Activated CD4-positive, alpha-beta T cell treated with anti-CD3 and anti-CD28 coated beads for 48 hours (primary cell): ENCODE measurements at regions not wholly inside any gene's neighbourhood (a gene's known extent, or its start where the extent isn't known, plus 50 kb on each side); places are given as distances from the start of the nearest gene placed in this dataset.
"Not testable (repeated sequence)": the region's sequence is repeated elsewhere in the genome, so short reads cannot be mapped to it uniquely, and the experiment has no call there.

Source experiments
- DNase-seq: peaks from one replicate; pipeline ENCODE4 v3.0.0-alpha.2; 2020

DNA sequence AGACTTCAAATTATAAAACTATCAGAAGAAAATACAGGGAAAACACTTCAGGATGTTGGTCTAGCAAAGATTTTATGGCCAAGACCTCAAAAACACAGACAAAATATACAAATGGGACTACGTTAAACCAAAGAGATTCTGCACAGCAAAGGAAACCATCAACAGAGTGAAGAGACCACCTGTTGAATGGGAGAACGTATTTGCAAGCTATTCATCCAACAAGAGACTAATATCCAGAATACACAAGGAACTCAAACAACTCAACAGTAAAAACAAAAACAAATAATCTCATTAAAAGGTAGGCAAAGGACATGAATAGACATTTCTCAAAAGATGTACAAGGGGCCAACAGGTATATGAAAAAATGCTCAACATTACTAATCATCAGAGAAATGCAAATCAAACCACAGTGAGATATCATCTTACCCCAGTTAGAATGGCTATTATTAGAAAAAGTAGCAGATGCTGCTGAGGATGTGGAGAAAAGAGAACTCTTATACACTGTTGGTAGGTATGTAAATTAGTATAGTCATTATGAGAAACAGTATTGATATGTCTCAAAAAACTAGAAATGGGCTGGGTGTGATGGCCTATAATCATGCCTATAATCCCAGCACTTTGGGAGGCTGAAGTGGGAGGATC is 112.6 kb downstream of the LRIG2 start:
- DNase-seq, result no peak

- no peak for DNase-seq
Measured at GRCh38 chr1:113190078-113190477, 117.1 kb downstream of the LRIG2 start.

DNA sequence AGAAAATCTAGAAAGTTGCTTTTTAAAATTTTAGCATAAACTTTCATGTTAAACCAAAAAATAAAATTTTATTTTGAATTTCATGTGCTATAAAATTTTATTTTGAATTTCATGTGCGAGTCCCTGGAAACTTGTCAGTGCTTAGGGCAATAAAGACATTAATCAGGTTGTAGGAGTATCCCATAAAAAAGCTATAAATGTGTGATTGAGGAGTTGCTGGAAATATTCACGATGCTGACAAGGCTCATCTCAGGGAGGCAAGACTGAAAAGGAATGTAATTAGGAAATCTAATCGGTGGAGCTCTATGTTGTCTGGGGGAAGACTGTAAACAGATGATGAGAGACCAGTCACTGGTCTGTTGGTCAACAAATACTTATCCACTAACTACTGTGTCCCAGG is 117.9 kb downstream of the LRIG2 start:
- no peak for DNase-seq

DNA sequence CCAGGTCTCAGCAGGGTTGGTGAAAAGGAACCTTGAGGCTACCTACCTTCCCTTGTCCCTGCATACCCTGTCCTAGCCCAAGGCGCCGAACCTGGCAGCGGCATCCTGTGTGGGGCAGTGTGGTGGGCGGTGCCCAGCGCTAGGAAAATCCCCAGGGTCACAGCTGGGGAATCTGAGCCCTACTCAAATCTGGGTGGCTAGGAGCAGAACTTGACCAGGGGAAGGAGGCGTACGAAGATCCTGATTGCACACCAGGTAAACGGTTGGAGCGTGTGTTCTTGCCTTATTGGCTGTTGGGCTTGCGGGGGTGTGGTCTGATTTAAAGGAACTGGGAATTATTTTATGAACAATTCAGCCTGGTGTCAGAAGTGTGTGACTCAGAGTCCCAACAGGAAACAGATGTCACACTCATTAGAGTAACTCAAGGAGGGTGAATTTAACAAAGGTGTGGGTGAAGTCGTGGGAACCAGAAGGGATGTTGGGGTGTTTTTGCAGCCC is 118.6 kb downstream of the LRIG2 start:
- DNase-seq, result no peak

DNA sequence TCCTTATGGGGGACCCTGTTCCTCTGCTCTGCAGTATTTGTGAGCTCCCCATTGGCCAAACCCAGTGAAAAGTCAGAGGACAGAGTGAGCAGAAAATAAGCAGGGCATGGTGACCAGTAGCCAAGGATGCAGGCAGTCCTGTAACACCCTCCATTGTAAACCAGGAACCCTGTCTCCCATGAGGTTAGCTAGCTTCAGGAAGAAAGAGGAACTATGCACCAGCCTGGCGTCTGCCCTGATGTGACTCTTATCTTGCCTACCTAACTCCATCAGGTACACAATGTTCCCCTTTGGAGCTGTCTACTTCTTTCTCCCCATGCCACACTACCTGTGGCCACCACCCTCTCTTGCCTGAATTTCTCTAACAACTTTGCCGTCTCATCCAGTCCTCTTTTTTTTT is 119.2 kb downstream of the LRIG2 start:
- DNase-seq, result no peak

DNA sequence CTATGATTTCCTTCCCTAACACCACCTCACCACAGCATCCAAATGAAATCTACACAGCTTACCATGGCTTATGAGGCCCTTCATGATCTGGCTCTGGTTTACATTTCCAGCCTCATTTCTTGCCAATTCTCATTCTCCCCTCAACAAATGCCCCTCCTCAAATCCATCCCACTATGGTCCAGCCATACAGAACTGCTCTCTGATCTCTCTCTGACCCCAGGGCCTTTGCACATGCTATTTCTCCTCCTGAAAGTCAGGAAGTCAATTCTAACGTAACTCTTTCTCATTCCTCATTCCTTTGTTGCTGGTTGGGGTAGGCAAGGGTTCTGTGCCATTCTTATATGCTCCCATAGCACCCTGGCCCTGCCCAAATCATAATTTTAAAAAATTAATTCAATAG is 120.0 kb downstream of the LRIG2 start:
- DNase-seq, result no peak

GRCh38 chr1:113194846-113195830 is 122.1 kb downstream of the LRIG2 start:
- no peak for DNase-seq

DNA sequence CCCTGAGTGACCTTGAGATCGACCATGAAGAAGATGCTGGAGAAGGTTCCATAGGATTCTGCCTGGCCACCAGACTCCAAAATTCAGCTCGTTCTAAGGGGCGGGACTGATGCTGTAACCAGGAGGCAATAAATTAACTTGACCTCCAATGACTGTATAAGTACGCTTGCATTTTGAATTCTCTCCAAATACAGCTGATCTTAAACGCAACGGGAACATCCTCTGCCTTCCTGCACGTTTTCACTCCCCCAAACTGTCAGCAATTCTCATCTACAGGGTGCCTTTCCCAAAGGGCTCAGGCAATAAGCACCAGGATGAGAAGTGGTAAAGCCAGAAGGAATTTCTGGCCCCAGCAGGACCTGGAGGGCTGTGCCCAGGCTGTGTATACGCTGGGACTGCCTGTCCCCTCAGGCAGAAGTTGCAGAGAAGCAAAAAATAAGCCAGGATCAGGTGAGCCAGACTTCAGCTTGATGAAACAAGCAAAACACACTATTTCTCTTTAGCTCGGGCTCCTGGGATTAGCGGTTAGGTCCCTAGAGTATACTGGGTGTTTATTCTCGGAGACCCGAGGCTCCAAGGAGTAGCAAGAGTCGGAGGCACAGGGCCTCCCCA is 124.8 kb downstream of the LRIG2 start:
- DNase-seq, result no peak

DNA sequence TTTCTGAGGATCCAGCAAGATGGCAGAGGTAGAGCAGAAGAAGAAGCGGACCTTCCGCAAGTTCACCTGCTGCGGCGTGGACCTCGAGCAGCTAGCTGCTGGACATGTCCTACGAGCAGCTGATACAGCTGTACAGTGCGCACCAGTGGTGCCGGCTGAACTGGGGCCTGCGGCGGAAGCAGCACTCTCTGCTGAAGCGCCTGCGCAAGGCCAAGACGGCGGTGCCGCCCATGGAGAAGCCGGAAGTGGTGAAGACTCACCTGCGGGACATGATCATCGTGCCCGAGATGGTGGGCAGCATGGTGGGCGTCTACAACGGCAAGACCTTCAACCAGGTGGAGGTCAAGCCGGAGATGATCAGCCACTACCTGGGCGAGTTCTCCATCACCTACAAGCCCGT is 125.8 kb downstream of the LRIG2 start:
- DNase-seq, result no peak

DNA sequence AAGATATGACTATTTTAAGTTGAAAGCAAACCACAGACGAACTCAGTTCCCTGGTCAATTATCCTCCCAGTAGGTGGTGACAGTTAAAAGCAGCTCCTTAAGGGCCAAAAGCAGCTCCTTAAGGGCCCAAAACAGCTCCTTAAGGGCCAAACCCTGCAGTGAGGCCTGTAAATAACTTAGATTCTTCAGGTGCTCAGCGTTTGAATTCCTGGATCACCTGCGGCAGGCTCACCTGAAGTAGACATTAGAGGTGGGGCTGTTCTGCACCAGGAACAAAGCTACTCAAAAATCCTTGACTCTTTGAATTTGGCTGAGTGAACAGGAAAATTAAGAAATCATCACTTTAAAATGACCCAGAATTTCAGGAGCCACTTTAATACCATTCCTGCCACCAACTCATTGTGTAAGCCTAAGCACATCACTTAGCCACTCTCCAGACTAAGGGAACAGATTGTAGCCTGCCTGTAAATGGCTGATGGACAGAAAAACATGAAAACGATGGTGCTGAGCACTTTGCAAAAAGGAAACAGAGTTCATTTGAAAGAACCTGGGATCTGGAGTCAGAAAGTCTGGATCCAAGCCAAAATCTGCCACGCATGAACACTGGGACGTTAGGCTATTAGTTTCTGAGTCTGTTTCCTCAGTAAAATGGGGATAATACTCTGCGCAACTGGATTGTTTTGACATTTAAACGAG is 126.9 kb downstream of the LRIG2 start:
- DNase-seq, result no peak

DNA sequence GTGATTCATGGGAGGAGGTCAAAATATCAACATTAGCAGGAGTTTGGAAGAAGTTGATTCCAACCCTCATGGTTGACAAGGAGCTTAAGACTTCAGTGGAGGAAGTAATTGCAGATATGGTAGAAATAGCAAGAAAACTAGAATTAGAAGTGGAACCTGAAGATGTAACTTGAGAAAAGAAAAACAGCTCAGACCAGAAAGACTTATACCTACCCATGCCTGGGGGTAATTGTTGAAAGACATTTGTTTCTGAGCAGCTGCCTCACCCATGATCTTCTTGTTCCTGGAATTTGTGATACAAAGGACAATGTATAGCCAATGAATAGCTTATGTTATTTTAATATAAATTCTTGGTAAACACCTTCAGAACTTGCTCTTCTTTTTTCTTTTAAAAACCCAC is 128.6 kb downstream of the LRIG2 start:
- no peak for DNase-seq

- DNase-seq, result no peak
Measured at GRCh38 chr1:113205980-113206766, 133.2 kb downstream of the LRIG2 start.

DNA sequence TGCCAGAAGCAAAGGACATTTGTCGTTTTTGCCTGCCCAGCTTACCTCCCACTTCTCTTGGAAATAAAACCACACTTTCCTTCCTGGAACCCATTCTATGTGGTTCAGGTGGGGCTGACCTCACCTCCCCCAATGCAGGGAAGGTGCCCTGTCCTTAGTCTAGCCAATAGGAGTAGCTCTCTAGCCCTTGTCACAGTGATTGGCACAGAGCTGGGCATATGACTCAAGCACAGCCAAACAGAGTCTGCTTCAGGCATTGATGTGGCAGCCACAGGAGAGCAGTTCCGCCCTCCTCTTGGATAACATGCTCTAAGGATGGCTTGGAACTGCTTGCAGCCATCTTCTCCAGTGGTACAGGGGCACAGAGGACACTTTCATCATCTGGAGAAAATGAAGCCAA is 134.0 kb downstream of the LRIG2 start:
- DNase-seq, result no peak

DNA sequence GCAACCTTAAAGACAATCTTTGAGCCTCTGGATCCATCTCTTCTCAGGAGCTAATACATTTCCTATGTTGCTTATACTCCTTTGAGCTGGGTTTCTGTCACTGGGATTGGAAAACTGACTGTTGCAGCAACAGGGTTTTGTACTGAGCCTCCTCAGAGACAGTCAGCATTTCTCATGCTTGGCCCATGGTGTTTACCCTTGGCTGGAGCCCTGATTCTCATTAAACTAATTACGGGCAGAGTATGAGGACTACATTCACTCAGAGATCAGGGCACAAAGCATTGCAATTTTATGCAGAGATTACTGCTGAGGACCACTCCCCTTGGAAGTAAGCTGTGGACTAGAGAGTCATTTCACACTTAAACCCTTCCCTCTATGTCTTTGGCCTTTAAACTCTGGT is 134.5 kb downstream of the LRIG2 start:
- DNase-seq, result no peak

DNA sequence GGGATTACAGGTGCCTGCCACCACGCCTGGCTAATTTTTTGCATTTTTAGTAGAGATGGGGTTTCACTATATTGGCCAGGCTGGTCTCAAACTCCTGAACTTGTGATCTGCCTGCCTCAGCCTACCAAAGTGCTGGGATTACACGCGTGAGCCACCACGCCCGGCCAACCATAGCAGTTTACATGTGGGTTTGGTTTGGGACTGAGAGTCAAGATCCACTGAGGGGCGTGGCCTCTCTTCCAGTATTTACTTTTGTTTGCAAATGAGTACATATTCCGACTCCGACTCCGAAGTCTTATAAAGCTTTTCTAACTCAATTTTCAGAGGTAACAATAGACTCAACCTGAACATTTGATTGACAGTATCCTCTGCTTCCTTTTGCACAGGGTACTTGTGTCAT is 135.4 kb downstream of the LRIG2 start:
- not testable (repeated sequence) for DNase-seq

DNA sequence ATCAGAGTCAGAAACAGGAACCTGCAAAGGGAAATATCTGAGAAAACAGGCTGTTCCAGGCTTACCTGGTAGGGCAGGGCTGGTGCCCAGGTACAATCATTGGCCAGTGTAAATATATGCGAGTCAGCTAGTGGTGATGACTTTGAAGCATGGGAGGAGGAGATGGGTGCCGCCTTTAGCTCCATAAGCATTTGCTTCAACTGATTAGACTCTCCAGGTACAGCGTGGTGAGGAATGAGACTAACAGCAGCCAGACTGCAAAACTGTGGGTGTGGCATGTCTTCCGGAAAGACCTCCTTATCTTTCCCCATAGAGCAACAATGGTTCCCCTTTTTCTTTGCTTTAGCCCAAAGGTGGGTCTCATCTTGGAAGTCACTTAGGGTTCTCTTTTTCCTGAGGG is 137.2 kb downstream of the LRIG2 start:
- DNase-seq, result no peak

DNA sequence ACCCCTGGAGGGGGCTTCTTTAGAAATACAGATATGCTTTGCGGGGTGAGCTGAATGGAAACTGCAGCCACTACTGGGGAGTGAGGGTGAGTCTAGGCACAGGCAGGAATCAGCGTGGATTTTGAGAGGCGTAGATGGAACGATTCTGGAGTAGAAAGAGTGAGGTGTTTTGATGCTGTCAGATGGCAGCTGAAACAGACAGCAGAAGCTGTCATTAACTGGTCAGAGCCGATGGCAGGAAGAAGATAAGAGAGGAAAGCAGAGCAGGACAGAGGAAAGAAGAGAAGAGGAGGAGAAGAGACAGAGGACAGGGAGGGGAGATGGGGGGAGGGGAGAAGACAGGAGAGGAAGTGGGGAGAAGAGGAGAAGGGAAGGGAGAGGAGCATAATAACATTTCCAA is 138.5 kb downstream of the LRIG2 start:
- no peak for DNase-seq

DNA sequence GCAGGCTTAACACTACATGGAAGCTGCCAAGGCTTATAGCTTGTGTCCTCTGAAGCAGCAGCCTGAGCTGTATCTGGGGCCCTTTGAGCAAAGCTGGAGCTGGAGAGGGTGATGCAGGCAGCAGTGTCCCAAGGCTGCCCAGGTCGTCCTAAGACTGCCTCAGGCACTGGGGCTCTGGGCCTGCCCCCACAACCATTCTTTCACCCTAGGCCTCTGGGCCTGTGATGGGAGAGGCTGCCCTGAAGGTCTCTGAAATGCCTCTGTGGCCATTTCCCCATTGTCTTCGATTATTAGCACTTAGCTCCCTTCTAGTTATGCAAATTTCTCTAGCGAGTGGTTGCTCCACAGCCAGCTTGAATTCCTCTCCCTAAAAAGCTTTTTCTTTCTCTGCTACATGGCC is 142.0 kb downstream of the LRIG2 start:
- no peak for DNase-seq

GRCh38 chr1:113216664-113217063 is 143.7 kb downstream of the LRIG2 start:
- no peak for DNase-seq

DNA sequence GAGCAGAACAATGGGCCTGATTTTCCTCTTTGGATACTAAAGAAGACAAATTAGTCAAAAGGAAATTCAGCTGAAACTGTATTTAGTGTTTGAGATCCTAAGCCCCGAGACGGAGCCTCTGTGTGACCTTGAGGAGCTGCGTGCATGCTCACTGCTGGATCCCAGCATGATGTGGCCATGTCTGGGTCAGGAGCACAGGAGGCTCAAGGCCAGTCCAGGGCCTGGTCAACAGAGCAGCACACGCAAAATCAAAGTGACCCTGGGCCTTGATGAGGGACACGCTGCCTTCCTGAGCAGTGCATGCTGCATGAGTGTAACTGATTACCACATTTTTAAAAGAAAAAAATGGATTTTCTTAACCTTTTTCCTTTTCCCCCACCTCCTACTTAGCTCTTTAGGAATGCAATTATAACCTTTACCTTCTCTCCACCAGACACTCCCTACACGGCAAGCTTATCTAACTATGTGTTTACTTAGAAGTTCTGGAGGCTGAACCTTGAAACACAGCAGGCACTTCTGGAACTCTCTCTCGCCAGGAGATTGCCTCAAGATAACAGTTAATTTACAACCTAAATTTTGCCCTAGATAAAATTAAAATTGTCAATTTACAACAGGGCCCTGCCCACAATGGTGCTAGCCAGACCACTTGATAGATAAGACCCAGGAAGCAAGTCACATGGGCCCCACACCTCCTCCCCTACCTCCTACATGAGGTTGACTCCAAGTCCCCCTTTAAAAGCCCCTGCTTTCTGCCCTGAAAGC is 144.6 kb downstream of the LRIG2 start:
- DNase-seq, result no peak

DNA sequence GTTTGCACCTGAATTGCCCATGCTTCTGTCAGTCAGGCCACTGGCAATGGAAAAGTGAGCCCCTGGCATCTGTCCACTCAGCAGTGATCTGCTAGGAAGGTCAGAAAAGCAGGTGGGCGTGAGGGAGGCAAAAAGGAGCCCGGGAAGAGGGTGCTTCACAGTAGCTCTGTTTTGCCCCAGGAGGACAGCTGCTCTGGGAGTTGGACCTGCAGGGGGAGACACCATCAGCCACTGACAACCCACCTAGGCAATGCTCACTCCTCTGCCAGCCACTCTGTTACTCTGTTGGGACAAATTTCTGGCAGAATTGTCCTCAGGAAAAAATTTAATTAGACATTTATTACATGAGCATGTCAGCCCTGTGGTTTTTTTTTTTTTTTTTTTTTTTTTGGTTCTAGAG is 146.4 kb downstream of the LRIG2 start:
- DNase-seq, result no peak

GRCh38 chr1:113219828-113220227 is 146.8 kb downstream of the LRIG2 start:
- DNase-seq, result no peak
